Upper lobe of left lung (tissue), 6 donors: ENCODE measurements at regions not wholly inside any gene's neighbourhood (a gene's known extent, or its start where the extent isn't known, plus 50 kb on each side); places are given as distances from the start of the nearest gene placed in this dataset.

Source experiments
- ATAC-seq, 2 donors: fragments of 200-7000 bp; cut with Tn5 transposase; one replicate each; pipeline ENCODE4 v1.9.1; 2022; ENCODE audit warnings: mild to moderate bottlenecking in 2 of 2, moderate library complexity in 2 of 2; ENCODE audit not compliant: low FRiP score in 2 of 2
- DNase-seq, 2 donors: peaks; one replicate each; pipeline ENCODE4 v3.0.0-alpha.2; 2019 to 2020
- H3K27ac ChIP-seq, 4 donors: fragments of 200-600 bp; sonication (generic); one replicate each; pipeline ENCODE4 v1.5.1; 2016 to 2019
- H3K27me3 ChIP-seq, 4 donors: fragments of 200-600 bp; sonication (generic); one replicate each; pipeline ENCODE4 v1.5.1; 2017 to 2019
- H3K36me3 ChIP-seq, 4 donors: fragments of 200-600 bp; sonication (generic); one replicate each; pipeline ENCODE4 v1.5.1; 2016 to 2019
- H3K4me1 ChIP-seq, 4 donors: fragments of 200-600 bp; sonication (generic); one replicate each; pipeline ENCODE4 v1.5.1; 2018 to 2019
- H3K4me3 ChIP-seq, 4 donors: fragments of 200-600 bp; sonication (generic); one replicate each; pipeline ENCODE4 v1.5.1; 2017 to 2019; ENCODE audit warnings: mild to moderate bottlenecking in 2 of 4, moderate library complexity in 1 of 4
- H3K9me3 ChIP-seq, 4 donors: fragments of 200-600 bp; sonication (generic); one replicate each; pipeline ENCODE4 v1.5.1; 2018 to 2019
- CTCF ChIP-seq, 6 experiments: fragments of 450-650 bp in 4 of 6; fragments of 200-600 bp in 2 of 6; sonication (generic) in 2 of 6; IDR thresholded peaks; one replicate each; pipeline ENCODE4 v1.5.1; 2016 to 2019; ENCODE audit warnings: antibody characterized with exemption in 6 of 6
- EP300 ChIP-seq, 4 donors: sonication (generic); formaldehyde crosslinking; IDR thresholded peaks; one replicate each; pipeline ENCODE4 v1.5.1; 2017; ENCODE audit warnings: antibody characterized with exemption in 4 of 4, control low read depth in 2 of 4
- POLR2A ChIP-seq, 4 donors: fragments of 450-650 bp; IDR thresholded peaks; one replicate each; pipeline ENCODE4 v1.5.1; 2016 to 2017; ENCODE audit warnings: antibody characterized with exemption in 4 of 4, mild to moderate bottlenecking in 2 of 4
- POLR2AphosphoS5 ChIP-seq, 2 donors: sonication (generic); formaldehyde crosslinking; IDR thresholded peaks; one replicate each; pipeline ENCODE4 v1.5.1; 2017; ENCODE audit warnings: antibody characterized with exemption in 2 of 2
- WGBS, 2 donors: methylation state at CpG; one replicate each; pipeline ENCODE4 v1.1.5; 2017 to 2018; 5-methylcytosine and 5-hydroxymethylcytosine counted together
- donor health status: DM: no; HTN: no; CAD: no; lungs with moderate emphysema.
- donor health status: DM: no; HTN: yes; CAD: no; lungs with severe emphysema.

GRCh38 chr5:113891491-113891890 lies 378.0 kb downstream of the YTHDC2 start:
- Histone ChIP-seq H3K36me3 (no peaks in the 10 kb centered on the region), H3K27me3 (no peaks in the 10 kb centered on the region), H3K9me3 (no peaks in the 10 kb centered on the region), H3K4me1 (no peaks in the 10 kb centered on the region), H3K27ac (no peak overlapping the region), H3K4me3 (no peak overlapping the region)
- ATAC-seq (no peak), DNase-seq (no peak)
- 83 to 85% methylated on average over 4 of the region's 4 CpGs for WGBS, 2 donors
- no peak for TF ChIP-seq POLR2A (IDR thresholded peaks at IDR 0.05)
- no peak for TF ChIP-seq EP300 (IDR thresholded peaks at IDR 0.05)

GRCh38 chr5:113896789-113897188 lies 383.3 kb downstream of the YTHDC2 start:
- H3K36me3 ChIP-seq: no peaks in the 10 kb centered on the region
- 61 to 67% methylated on average over 3 of the region's 3 CpGs for WGBS, 2 donors
- ATAC-seq (no peak), DNase-seq (no peak)
- no peak overlapping the region for H3K4me3 ChIP-seq
- TF ChIP-seq POLR2A (IDR thresholded peaks at IDR 0.05) (no peak), EP300 (IDR thresholded peaks at IDR 0.05) (no peak), POLR2AphosphoS5 (IDR thresholded peaks at IDR 0.05) (no peak), CTCF (IDR thresholded peaks at IDR 0.05) (no peak)
- no peaks in the 10 kb centered on the region for H3K9me3 ChIP-seq
- no peaks in the 10 kb centered on the region for H3K4me1 ChIP-seq
- no peak overlapping the region for H3K27ac ChIP-seq
- H3K27me3 ChIP-seq: no peaks in the 10 kb centered on the region

GRCh38 chr5:113897748-113898147 lies 384.3 kb downstream of the YTHDC2 start:
- no peak overlapping the region for H3K4me3 ChIP-seq
- H3K4me1 ChIP-seq: no peaks in the 10 kb centered on the region
- no peaks in the 10 kb centered on the region for H3K27me3 ChIP-seq
- TF ChIP-seq POLR2A (IDR thresholded peaks at IDR 0.05) (no peak), CTCF (IDR thresholded peaks at IDR 0.05) (no peak), POLR2AphosphoS5 (IDR thresholded peaks at IDR 0.05) (no peak)
- DNase-seq: no peak
- no peaks in the 10 kb centered on the region for H3K36me3 ChIP-seq
- ATAC-seq: no peak
- no peak overlapping the region for H3K27ac ChIP-seq
- H3K9me3 ChIP-seq: no peaks in the 10 kb centered on the region
- 83 to 89% methylated on average over 5 of the region's 5 CpGs for WGBS, 2 donors

- no peaks in the 10 kb centered on the region for H3K9me3 ChIP-seq
- H3K4me1 ChIP-seq: no peaks in the 10 kb centered on the region
- no peak for ATAC-seq
- TF ChIP-seq POLR2A (IDR thresholded peaks at IDR 0.05) (no peak), CTCF (IDR thresholded peaks at IDR 0.05) (no peak), EP300 (IDR thresholded peaks at IDR 0.05) (no peak), POLR2AphosphoS5 (IDR thresholded peaks at IDR 0.05) (no peak)
- no peaks in the 10 kb centered on the region for H3K36me3 ChIP-seq
- H3K27ac ChIP-seq: no peak overlapping the region
- no peak overlapping the region for H3K4me3 ChIP-seq
- no peaks in the 10 kb centered on the region for H3K27me3 ChIP-seq
- DNase-seq: no peak
Measured at GRCh38 chr5:113900141-113900540, 386.6 kb downstream of the YTHDC2 start.

GRCh38 chr5:113900816-113901215 lies 387.3 kb downstream of the YTHDC2 start:
- Histone ChIP-seq H3K36me3 (no peaks in the 10 kb centered on the region), H3K4me1 (no peaks in the 10 kb centered on the region), H3K9me3 (no peaks in the 10 kb centered on the region), H3K27me3 (no peaks in the 10 kb centered on the region), H3K4me3 (no peak overlapping the region), H3K27ac (no peak overlapping the region)
- TF ChIP-seq POLR2AphosphoS5 (IDR thresholded peaks at IDR 0.05) (no peak), EP300 (IDR thresholded peaks at IDR 0.05) (no peak), CTCF (IDR thresholded peaks at IDR 0.05) (no peak), POLR2A (IDR thresholded peaks at IDR 0.05) (no peak)
- DNase-seq: no peak
- ATAC-seq: no peak
- WGBS, 2 donors: 77 to 79% methylated on average over 3 of the region's 3 CpGs
